ENCODE measurements at regions not wholly inside any gene's neighbourhood (a gene's known extent, or its start where the extent isn't known, plus 50 kb on each side); places are given as distances from the start of the nearest gene placed in this dataset.

DNA sequence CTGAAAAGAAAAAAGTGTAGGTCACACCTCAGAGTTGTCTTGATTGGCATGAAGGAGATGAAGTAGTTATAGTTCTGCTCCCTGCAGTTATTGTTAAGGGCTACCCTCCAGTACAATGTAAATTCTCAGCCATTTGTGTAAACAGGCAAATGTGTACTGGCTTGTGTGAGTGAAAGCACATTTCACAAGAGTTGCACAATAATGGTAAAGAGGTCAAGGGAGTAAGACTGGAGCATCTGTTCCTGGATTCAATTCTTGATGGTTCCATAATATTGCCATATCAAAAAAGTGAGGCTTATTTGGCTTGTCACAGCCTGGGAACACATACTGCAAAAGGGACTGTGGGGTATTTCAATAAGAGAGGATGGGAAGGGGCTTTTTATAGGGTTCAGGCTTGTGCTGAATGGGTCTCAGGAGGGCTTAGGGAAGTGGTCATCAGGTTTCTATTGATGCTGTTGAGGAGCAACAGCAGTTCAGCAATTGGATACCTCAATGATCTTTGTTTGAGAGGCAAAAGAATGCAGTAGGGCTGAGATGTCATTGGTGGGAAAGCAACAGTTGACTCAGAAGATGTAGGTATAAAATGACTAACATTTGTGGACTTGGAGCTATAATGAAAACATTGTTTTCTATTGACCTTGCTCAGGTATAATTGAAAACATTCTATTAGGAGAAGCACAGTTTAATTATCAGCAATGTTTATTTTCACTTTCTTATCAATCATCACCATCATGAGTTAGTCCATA lies 402.6 kb downstream of the BCKDHB start:
- H3K9me2 ChIP-seq = no peaks in the 10 kb centered on the region
- no peaks in the 10 kb centered on the region for H3K79me2 ChIP-seq (ENCODE audit: insufficient read depth)
- no peaks in the 10 kb centered on the region for H3K36me3 ChIP-seq (replicated peaks in 1 of 2; ENCODE audit: control insufficient read depth in 1 of 2, insufficient read depth in 2 of 2, low read length in 1 of 2)
- CTCF ChIA-PET = no interaction called here
- DNase-seq = no peak
- TF ChIP-seq NFIC (IDR thresholded peaks at IDR 0.05; ENCODE audit: borderline replicate concordance) = no peak
- no peak for TF ChIP-seq SIN3A (IDR thresholded peaks at IDR 0.05; ENCODE audit: borderline replicate concordance, low read depth, low read length)
- no peak for TF ChIP-seq NRF1 (IDR thresholded peaks at IDR 0.05; ENCODE audit: low read depth, low read length)
- no peak for TF ChIP-seq ELF1 (IDR thresholded peaks at IDR 0.05)
- no peak for TF ChIP-seq FOXM1 (IDR thresholded peaks at IDR 0.05; ENCODE audit: low read depth)
- TF ChIP-seq, protein P1, sequence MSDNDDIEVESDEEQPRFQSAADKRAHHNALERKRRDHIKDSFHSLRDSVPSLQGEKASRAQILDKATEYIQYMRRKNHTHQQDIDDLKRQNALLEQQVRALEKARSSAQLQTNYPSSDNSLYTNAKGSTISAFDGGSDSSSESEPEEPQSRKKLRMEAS (IDR thresholded peaks at IDR 0.05; ENCODE audit: low read depth) = no peak
- no peak overlapping the region for H3K4me2 ChIP-seq
- no peak overlapping the region for H3K27ac ChIP-seq (ENCODE audit: low read depth in 2 of 2, low read length in 1 of 2)
- H3K4me3 ChIP-seq (ENCODE audit: low read depth in 2 of 2, low read length in 1 of 2) = no peak overlapping the region
- H3K4me1 ChIP-seq (ENCODE audit: control insufficient read depth in 1 of 2, insufficient read depth in 2 of 2, low read depth in 1 of 2, low read length in 1 of 2) = no peaks in the 10 kb centered on the region
- no peak overlapping the region for H3K9ac ChIP-seq
- no peaks in the 10 kb centered on the region for H4K20me1 ChIP-seq (ENCODE audit: insufficient read depth)
- H3K9me3 ChIP-seq = no peaks in the 10 kb centered on the region
- no peaks in the 10 kb centered on the region for H3K27me3 ChIP-seq (ENCODE audit: insufficient read depth)
- H2AFZ ChIP-seq (ENCODE audit: low read depth) = no peak overlapping the region
- H3F3A ChIP-seq (replicated peaks; ENCODE audit: insufficient read depth) = no peaks in the 10 kb centered on the region
- POLR2A ChIA-PET = no interaction called here

DNA sequence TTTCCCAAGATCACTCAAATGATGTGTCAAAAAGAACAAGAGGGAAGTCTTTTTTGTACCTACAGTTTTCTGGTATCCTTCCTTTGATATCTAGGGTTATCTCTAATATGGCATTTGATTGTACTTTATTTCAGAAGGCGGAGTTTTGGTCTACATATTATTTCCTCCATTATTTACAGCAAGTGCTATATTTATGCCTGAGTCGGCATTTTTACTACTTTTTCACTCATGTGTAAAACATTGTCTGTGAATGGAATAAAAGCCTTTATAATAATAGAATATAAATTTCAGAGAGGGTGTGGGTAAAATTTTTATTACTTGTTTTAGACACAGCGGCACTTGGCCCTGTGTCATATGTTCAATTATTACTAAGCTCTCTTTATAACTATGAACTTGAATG lies 398.4 kb downstream of the BCKDHB start:
- H3K79me2 ChIP-seq (ENCODE audit: insufficient read depth) = no peaks in the 10 kb centered on the region
- H3K36me3 ChIP-seq (replicated peaks in 1 of 2; ENCODE audit: control insufficient read depth in 1 of 2, insufficient read depth in 2 of 2, low read length in 1 of 2) = no peaks in the 10 kb centered on the region
- no peak for DNase-seq
- TF ChIP-seq, protein P2, sequence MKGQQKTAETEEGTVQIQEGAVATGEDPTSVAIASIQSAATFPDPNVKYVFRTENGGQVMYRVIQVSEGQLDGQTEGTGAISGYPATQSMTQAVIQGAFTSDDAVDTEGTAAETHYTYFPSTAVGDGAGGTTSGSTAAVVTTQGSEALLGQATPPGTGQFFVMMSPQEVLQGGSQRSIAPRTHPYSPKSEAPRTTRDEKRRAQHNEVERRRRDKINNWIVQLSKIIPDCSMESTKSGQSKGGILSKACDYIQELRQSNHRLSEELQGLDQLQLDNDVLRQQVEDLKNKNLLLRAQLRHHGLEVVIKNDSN (IDR thresholded peaks at IDR 0.05; ENCODE audit: borderline replicate concordance, low read depth) = no peak
- H3K27me3 ChIP-seq (ENCODE audit: insufficient read depth) = no peaks in the 10 kb centered on the region
- H3K9me2 ChIP-seq = no peaks in the 10 kb centered on the region
- H3F3A ChIP-seq (replicated peaks; ENCODE audit: insufficient read depth) = no peaks in the 10 kb centered on the region
- no peak overlapping the region for H3K4me2 ChIP-seq
- H3K9me3 ChIP-seq = no peaks in the 10 kb centered on the region
- H2AFZ ChIP-seq (ENCODE audit: low read depth) = no peak overlapping the region
- H4K20me1 ChIP-seq (ENCODE audit: insufficient read depth) = no peaks in the 10 kb centered on the region
- 89% methylated on average over 3 of the region's 3 CpGs for WGBS (ENCODE audit: low lambda C conversion rate)
- no peak overlapping the region for H3K9ac ChIP-seq
- CTCF ChIA-PET = no interaction called here
- H3K4me1 ChIP-seq (ENCODE audit: control insufficient read depth in 1 of 2, insufficient read depth in 2 of 2, low read depth in 1 of 2, low read length in 1 of 2) = no peaks in the 10 kb centered on the region
- POLR2A ChIA-PET = no interaction called here
- H3K4me3 ChIP-seq (ENCODE audit: low read depth in 2 of 2, low read length in 1 of 2) = no peak overlapping the region
- no peak overlapping the region for H3K27ac ChIP-seq (ENCODE audit: low read depth in 2 of 2, low read length in 1 of 2)

DNA sequence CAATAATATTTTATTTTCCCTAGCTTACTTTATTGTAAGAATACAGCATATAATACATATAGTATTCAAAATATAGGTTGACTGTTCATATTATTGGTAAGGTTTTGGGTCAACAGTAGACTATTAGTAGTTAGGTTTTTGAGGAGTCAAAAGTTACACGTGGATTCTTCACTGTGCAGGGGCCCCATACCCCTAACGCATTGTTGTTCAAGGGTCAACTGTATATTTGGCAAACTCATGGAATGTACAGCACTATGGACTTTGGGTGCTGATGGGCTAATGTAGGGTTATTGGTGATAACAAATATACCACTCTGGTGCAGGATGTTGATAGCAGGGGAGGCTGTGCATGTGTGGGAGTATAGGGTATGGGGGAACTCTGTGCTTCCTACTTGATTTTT lies 397.2 kb downstream of the BCKDHB start:
- H3K27me3 ChIP-seq (ENCODE audit: insufficient read depth) = no peaks in the 10 kb centered on the region
- no peak overlapping the region for H2AFZ ChIP-seq (ENCODE audit: low read depth)
- H4K20me1 ChIP-seq (ENCODE audit: insufficient read depth) = no peaks in the 10 kb centered on the region
- H3K4me3 ChIP-seq (ENCODE audit: low read depth in 2 of 2, low read length in 1 of 2) = no peak overlapping the region
- H3K36me3 ChIP-seq (replicated peaks in 1 of 2; ENCODE audit: control insufficient read depth in 1 of 2, insufficient read depth in 2 of 2, low read length in 1 of 2) = no peaks in the 10 kb centered on the region
- no peak for DNase-seq
- H3F3A ChIP-seq (replicated peaks; ENCODE audit: insufficient read depth) = no peaks in the 10 kb centered on the region
- H3K9ac ChIP-seq = no peak overlapping the region
- H3K79me2 ChIP-seq (ENCODE audit: insufficient read depth) = no peaks in the 10 kb centered on the region
- no peak for TF ChIP-seq NFIC (IDR thresholded peaks at IDR 0.05; ENCODE audit: borderline replicate concordance)
- TF ChIP-seq, protein P3, sequence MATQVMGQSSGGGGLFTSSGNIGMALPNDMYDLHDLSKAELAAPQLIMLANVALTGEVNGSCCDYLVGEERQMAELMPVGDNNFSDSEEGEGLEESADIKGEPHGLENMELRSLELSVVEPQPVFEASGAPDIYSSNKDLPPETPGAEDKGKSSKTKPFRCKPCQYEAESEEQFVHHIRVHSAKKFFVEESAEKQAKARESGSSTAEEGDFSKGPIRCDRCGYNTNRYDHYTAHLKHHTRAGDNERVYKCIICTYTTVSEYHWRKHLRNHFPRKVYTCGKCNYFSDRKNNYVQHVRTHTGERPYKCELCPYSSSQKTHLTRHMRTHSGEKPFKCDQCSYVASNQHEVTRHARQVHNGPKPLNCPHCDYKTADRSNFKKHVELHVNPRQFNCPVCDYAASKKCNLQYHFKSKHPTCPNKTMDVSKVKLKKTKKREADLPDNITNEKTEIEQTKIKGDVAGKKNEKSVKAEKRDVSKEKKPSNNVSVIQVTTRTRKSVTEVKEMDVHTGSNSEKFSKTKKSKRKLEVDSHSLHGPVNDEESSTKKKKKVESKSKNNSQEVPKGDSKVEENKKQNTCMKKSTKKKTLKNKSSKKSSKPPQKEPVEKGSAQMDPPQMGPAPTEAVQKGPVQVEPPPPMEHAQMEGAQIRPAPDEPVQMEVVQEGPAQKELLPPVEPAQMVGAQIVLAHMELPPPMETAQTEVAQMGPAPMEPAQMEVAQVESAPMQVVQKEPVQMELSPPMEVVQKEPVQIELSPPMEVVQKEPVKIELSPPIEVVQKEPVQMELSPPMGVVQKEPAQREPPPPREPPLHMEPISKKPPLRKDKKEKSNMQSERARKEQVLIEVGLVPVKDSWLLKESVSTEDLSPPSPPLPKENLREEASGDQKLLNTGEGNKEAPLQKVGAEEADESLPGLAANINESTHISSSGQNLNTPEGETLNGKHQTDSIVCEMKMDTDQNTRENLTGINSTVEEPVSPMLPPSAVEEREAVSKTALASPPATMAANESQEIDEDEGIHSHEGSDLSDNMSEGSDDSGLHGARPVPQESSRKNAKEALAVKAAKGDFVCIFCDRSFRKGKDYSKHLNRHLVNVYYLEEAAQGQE (IDR thresholded peaks at IDR 0.05; ENCODE audit: low read depth, low read length) = no peak
- no peak for TF ChIP-seq ELF1 (IDR thresholded peaks at IDR 0.05)
- TF ChIP-seq, protein P4, sequence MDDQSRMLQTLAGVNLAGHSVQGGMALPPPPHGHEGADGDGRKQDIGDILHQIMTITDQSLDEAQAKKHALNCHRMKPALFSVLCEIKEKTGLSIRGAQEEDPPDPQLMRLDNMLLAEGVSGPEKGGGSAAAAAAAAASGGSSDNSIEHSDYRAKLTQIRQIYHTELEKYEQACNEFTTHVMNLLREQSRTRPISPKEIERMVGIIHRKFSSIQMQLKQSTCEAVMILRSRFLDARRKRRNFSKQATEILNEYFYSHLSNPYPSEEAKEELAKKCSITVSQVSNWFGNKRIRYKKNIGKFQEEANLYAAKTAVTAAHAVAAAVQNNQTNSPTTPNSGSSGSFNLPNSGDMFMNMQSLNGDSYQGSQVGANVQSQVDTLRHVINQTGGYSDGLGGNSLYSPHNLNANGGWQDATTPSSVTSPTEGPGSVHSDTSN (IDR thresholded peaks at IDR 0.05) = no peak
- TF ChIP-seq RXRA (IDR thresholded peaks at IDR 0.05; ENCODE audit: borderline replicate concordance, low read depth) = no peak
- TF ChIP-seq FOXM1 (IDR thresholded peaks at IDR 0.05; ENCODE audit: low read depth) = no peak
- no peak for TF ChIP-seq MEF2A (IDR thresholded peaks at IDR 0.05; ENCODE audit: borderline replicate concordance, low read depth)
- no peak for TF ChIP-seq MXI1 (IDR thresholded peaks at IDR 0.05; ENCODE audit: low read depth, low read length)
- TF ChIP-seq JUND (IDR thresholded peaks at IDR 0.05) = no peak
- TF ChIP-seq EP300 (IDR thresholded peaks at IDR 0.05; ENCODE audit: borderline replicate concordance in 1 of 2, low read depth in 1 of 2, low read length in 1 of 2) = no peak
- TF ChIP-seq SIN3A (IDR thresholded peaks at IDR 0.05; ENCODE audit: borderline replicate concordance, low read depth, low read length) = no peak
- TF ChIP-seq TCF12 (IDR thresholded peaks at IDR 0.05) = no peak
- TF ChIP-seq EZH2phosphoT487 (IDR thresholded peaks at IDR 0.05; ENCODE audit: borderline replicate concordance, low read depth) = no peak
- no peak for TF ChIP-seq SMC3 (IDR thresholded peaks at IDR 0.05; ENCODE audit: low read depth, low read length)
- no peak for TF ChIP-seq FOXJ3 (CRISPR knock-in tag; IDR thresholded peaks at IDR 0.05)
- no peaks in the 10 kb centered on the region for H3K9me2 ChIP-seq
- no peak overlapping the region for H3K27ac ChIP-seq (ENCODE audit: low read depth in 2 of 2, low read length in 1 of 2)
- 62% methylated on average over 2 of the region's 2 CpGs for WGBS (ENCODE audit: low lambda C conversion rate)
- ChIA-PET POLR2A (no interaction called here), CTCF (no interaction called here)
- no peak overlapping the region for H3K4me2 ChIP-seq
- no peaks in the 10 kb centered on the region for H3K4me1 ChIP-seq (ENCODE audit: control insufficient read depth in 1 of 2, insufficient read depth in 2 of 2, low read depth in 1 of 2, low read length in 1 of 2)
- H3K9me3 ChIP-seq = no peaks in the 10 kb centered on the region; the same call in 1 of the 2 replicates
